ENCODE measurements at regions not wholly inside any gene's neighbourhood (a gene's known extent, or its start where the extent isn't known, plus 50 kb on each side); places are given as distances from the start of the nearest gene placed in this dataset.

DNA sequence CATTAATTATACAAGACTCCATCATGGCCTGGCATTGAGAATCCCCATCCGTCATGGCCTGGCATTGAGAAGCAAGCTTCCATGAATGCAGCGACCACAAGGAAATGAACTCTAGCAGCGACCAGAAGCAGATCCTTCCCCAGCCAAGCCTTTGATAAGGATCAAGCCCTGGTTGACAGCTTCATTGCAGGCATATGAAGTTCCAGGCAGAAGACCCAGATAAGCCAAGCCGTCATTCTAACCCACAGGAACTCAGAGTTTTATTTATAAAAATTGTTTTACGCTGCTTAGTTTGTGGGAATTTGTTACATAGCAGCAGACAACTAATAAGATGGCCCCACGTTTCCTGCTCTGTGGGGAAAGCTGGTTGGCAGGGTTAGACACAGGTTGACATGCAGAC lies 642.3 kb downstream of the GATA3 start:
- no peak for TF ChIP-seq POLR2A (IDR thresholded peaks at IDR 0.05)
- TF ChIP-seq, protein P1, sequence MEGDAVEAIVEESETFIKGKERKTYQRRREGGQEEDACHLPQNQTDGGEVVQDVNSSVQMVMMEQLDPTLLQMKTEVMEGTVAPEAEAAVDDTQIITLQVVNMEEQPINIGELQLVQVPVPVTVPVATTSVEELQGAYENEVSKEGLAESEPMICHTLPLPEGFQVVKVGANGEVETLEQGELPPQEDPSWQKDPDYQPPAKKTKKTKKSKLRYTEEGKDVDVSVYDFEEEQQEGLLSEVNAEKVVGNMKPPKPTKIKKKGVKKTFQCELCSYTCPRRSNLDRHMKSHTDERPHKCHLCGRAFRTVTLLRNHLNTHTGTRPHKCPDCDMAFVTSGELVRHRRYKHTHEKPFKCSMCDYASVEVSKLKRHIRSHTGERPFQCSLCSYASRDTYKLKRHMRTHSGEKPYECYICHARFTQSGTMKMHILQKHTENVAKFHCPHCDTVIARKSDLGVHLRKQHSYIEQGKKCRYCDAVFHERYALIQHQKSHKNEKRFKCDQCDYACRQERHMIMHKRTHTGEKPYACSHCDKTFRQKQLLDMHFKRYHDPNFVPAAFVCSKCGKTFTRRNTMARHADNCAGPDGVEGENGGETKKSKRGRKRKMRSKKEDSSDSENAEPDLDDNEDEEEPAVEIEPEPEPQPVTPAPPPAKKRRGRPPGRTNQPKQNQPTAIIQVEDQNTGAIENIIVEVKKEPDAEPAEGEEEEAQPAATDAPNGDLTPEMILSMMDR (IDR thresholded peaks at IDR 0.05) = no peak
- TF ChIP-seq POLR2AphosphoS5 (IDR thresholded peaks at IDR 0.05; ENCODE audit: insufficient read depth in 1 of 2, low read depth in 1 of 2) = no peak
